Activated CD4-positive, alpha-beta T cell treated with anti-CD3 and anti-CD28 coated beads for 4 hours (primary cell): ENCODE measurements at regions not wholly inside any gene's neighbourhood (a gene's known extent, or its start where the extent isn't known, plus 50 kb on each side); places are given as distances from the start of the nearest gene placed in this dataset.

Experiments used
- DNase-seq, 2 donors: peaks; one replicate each; pipeline ENCODE4 v3.0.0-alpha.2; 2020

GRCh38 chr22:48581205-48581766 is 1246.4 kb downstream of the BRD1 start:
- no peak for DNase-seq

GRCh38 chr22:48580481-48580970 is 1247.1 kb downstream of the BRD1 start:
- no peak for DNase-seq

GRCh38 chr22:48579928-48580309 is 1247.8 kb downstream of the BRD1 start:
- no peak for DNase-seq

GRCh38 chr22:48579043-48579927 is 1248.4 kb downstream of the BRD1 start:
- no peak for DNase-seq

- no peak for DNase-seq
Measured at GRCh38 chr22:48578138-48579042, 1249.3 kb downstream of the BRD1 start.

- DNase-seq, result no peak
Measured at GRCh38 chr22:48577691-48578090, 1250.0 kb downstream of the BRD1 start.

- no peak for DNase-seq
Measured at GRCh38 chr22:48577014-48577690, 1250.5 kb downstream of the BRD1 start.

GRCh38 chr22:48576333-48577013 is 1251.2 kb downstream of the BRD1 start:
- no peak for DNase-seq

- DNase-seq, result no peak
Measured at GRCh38 chr22:48575618-48576332, 1251.9 kb downstream of the BRD1 start.

- no peak for DNase-seq
Measured at GRCh38 chr22:48574776-48575617, 1252.7 kb downstream of the BRD1 start.

GRCh38 chr22:48573766-48574165 is 1253.9 kb downstream of the BRD1 start:
- no peak for DNase-seq

- no peak for DNase-seq
Measured at GRCh38 chr22:48572951-48573350, 1254.7 kb downstream of the BRD1 start.

- DNase-seq, result no peak
Measured at GRCh38 chr22:48570912-48571311, 1256.8 kb downstream of the BRD1 start.

- no peak for DNase-seq
Measured at GRCh38 chr22:48569476-48570233, 1258.0 kb downstream of the BRD1 start.

GRCh38 chr22:48568736-48569330 is 1258.8 kb downstream of the BRD1 start:
- no peak for DNase-seq

- no peak for DNase-seq
Measured at GRCh38 chr22:48567213-48567975, 1260.3 kb downstream of the BRD1 start.

- no peak for DNase-seq
Measured at GRCh38 chr22:48566741-48567140, 1260.9 kb downstream of the BRD1 start.

GRCh38 chr22:48565901-48566501 is 1261.7 kb downstream of the BRD1 start:
- DNase-seq, result no peak
